GM08714 (cell line): ENCODE measurements at regions not wholly inside any gene's neighbourhood (a gene's known extent, or its start where the extent isn't known, plus 50 kb on each side); places are given as distances from the start of the nearest gene placed in this dataset.
A peak's percentile ranks its signal among the peaks of the same experiment; 100 is the strongest.

Experiments used
- H3K4me3 ChIP-seq: fragments of 200-500 bp; sonication (Bioruptor generic); 2 replicates; pipeline ENCODE4 v1.5.1; 2014; ENCODE audit warnings: mild to moderate bottlenecking, low read length, inconsistent platforms
- ZNF274 ChIP-seq: IDR thresholded peaks from 2 replicates; pipeline ENCODE4 v1.6.1; 2012; ENCODE audit warnings: mild to moderate bottlenecking, low read depth, low read length

DNA sequence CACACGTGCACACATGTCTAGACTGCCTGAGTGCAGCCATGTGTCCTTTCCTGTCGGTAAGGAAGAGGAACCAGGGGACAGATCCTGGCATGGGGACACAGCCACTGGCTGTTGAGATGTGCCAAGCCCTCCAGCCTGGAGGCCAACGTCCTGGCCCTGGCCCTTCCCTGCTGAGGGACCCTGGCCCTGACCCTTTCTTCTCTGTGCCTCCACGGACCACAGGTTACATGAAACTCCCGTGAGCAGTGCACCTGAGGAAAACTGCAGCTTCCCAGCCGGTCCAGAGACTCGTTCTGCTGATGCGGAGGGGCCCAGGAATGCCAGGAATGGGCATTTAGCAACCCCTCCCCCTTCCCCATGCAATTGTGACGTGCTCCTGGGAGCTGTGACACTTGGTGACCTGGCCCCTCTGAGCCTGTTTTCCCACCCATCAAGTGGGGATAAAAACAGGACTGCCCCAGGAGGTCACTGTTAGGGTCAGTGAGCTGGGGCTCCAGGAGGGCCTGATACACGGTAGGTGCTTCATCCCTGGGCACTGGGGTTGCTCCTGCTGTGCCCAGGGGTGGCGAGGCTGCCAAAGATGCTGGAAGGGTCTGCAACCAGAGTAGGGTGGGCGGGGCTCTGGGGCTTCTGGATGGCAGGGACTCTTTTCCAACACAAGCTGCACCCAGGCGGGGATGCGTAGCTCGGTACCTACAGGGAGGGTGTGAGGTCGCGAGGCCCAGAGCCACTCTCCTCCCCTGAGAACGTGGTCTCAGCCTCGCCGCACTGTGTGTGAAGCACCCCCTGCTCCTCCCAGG lies 151.5 kb downstream of the C9orf50 start:
- TF ChIP-seq ZNF274: no peak
- no peak overlapping the region for H3K4me3 ChIP-seq

DNA sequence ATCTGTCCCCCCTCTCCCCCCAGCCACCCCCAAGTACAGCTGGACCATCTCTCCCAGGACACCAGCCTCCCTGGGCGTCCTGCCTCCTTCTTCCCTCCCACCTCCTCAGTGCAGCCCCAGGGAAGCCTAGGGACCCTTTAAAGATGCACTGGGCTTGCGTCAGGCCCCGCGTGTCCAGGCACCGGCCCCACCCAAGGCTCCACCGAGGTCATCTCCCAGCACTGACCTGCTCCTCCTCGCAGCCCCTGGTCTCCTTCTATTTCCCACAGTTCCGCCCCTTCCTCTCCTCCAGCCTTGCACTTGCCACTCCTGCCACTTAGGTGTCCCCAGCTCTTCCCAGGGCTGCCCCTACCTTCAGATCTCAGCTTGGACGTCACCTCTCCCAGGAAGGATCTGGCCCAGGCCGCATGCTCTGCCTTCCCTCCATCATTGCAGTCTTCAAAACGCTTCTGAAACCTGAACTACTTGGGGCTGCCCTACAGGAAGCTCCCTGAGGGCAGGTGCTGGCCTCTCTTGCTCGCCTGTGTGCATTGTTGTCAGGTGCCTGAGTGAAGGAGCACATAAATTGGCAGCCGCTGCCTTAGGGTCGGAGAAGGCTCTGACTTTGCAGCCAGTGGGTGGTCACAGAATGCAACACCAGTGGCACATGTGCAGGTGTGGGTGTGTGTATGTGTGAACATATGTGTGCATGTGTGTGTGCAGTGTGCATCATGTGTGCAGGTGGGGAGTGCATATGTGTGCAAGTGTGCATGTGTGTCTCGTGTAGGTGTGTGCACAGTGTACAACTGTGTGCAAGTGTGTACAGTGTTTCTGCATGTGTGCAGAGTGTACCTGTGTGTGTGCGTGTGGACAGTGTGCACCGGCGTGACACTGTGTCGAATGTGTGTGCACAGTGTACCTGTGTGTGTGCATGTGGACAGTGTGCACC lies 152.9 kb downstream of the C9orf50 start:
- no peak for TF ChIP-seq ZNF274
- no peak overlapping the region for H3K4me3 ChIP-seq

DNA sequence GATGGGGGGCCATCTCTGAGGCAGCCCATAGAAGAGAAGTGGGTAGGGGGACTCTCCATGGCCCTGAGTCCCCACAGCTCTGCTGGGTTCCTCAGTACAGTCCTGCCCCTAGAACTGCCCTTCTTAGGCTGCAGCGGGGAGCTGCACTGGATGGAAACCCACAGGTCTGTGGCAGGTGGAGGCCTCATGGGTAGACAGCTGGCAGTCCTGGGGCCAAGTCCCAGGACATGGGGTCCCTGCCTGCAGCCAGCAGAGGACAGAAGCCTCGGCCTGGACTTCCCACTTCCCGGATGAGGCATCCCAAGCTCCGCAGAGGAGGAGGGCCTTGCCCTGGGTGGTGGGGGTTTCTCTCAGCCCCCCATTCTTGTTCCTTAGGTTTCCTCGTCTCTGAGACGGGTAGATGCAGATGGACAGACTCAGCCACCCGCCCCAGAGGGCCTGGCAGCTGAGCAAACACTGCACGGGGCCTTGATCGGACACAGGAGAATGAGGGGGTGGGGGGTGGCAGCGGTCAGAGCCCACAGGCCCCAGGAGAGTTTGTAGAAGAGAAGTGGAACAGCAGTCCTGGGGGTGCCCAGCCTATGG lies 153.8 kb downstream of the C9orf50 start:
- TF ChIP-seq ZNF274: no peak

DNA sequence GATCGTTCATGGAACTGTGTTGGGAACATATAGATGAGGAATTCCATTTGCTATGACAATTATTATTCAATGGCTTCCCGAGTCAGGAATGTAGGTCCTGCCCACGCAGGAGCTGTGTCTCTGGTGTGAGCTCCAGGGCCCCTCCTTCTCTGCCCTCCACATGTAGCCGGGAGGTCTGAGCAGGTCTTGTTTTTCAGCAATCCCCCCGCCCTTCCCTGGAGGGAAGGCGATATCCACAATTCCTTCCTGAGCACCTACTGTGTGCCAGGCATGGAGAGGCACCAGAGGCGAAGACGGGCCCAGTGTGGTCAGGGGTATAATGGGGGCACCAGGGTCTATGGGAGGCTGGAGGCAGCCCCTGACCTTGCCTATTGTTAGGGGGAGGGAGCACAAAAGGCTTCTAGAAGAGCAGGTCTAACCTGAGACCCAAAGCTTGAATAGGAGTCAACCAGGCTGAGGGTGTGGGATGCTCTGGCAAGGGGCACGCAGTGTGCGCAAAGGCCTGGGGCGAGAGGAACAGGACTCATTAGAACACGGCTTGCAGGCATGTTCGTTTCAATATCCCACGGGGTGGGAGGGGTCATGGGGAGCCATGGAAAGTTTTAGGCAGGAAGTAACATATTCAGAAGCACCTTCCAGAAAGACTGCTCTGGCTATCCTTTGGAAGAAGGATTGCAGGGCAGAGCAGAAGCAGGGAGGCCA lies 154.9 kb downstream of the C9orf50 start:
- TF ChIP-seq ZNF274: no peak
- H3K4me3 ChIP-seq: no peak overlapping the region

More for the DNA sequence above, 153.8 kb downstream of the C9orf50 start:
- no peak overlapping the region for H3K4me3 ChIP-seq

DNA sequence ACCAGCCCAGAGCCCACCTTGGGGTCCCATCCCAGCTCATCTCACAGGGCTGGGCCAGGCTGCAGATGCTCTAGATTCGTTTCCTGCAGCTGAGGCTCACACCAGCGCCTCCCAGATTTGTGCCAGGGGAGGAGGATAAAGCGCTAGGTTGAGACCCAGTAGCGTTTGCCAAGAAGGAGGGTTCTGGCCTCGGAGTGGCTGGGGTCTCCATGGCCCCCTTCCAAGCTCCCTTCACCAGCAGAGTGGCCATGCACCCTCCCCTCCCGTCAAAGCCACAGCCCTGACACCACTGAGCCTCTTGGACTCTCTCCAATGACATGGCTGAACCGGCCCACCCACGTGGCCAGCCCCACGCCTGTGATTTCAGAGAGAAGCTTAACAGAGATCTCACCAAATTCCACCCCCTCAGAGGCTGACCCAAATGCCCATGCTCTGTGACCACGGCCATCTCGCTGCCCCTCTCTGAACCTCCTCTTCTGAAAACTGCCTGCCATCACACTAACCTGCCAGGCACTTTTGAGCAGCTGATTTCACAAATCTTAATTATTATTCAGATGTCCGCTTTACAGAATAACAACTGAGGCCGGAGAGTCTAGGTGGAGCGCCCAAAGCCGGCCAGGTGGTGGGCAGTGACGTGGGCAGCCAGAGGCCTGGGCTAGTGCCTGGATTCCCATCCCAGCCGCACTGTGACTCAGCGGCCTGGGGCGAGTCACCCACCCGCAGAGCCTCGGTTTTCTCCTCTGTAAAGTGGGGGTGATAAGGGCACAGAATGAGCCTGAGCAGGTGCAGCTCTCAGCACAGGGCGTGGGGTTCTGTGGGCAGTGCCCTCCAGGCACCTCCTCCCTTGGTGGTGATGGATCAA lies 155.7 kb downstream of the C9orf50 start:
- no peak for TF ChIP-seq ZNF274
- no peak overlapping the region for H3K4me3 ChIP-seq

DNA sequence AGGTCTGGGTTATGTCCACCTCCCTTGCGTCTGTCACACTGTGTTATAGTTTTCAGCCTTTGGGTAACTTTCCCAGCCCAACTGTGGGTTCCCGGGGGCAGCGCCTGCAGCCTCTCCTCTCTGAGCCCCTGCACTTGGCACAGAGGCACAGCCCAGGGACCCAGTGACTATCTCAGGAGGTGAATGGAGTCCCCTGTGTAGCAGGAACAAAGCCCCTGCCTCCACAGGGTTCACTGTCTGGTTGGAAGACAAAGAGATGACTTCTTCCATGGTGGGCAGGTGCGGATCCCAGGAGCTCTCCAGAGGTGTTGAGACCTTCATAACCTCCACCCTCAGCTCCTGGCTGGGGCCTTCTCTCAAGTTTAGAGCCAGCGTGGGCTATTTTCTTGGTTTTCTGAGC lies 156.9 kb downstream of the C9orf50 start:
- H3K4me3 ChIP-seq: no peak overlapping the region
- no peak for TF ChIP-seq ZNF274

DNA sequence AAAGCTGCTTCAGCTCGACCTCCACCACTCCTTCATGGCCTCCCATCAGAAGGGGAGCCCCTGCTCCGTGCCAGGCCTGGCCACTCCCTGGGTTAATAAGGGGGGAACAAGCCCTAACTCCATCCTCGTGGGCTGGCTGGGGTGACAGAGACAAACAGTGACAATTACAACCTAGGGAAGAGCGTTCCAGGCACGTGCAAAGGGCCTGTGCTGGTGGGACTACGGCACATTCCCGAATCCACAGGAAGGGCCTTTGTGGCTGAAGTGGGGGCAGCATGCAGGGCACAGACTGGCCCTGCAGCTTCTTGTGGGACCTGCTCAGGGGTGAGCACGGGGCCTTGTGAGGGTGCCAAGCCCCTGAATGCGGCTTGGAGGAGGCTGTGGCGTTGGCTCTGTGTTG lies 157.4 kb downstream of the C9orf50 start:
- no peak for TF ChIP-seq ZNF274
- H3K4me3 ChIP-seq: no peak overlapping the region

DNA sequence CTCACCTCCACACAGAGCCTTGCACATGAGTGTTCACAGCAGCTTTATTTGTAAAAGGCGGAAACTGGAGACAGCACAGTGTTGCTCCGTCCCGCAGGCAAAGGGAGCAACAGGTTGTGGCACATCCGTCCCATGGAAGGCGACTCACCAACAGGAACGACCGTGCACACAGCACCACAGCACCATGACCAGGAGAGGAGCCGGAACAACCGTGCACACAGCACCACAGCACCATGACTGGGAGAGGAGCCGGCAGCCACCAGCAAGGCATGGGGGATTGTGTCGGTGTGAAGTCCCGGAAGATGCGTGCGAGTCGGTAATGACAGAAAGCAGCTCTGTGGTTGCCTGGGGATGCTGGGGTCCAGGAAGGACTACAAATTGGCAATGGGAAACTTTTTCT lies 158.5 kb downstream of the C9orf50 start:
- TF ChIP-seq ZNF274: no peak
- H3K4me3 ChIP-seq: no peak overlapping the region

DNA sequence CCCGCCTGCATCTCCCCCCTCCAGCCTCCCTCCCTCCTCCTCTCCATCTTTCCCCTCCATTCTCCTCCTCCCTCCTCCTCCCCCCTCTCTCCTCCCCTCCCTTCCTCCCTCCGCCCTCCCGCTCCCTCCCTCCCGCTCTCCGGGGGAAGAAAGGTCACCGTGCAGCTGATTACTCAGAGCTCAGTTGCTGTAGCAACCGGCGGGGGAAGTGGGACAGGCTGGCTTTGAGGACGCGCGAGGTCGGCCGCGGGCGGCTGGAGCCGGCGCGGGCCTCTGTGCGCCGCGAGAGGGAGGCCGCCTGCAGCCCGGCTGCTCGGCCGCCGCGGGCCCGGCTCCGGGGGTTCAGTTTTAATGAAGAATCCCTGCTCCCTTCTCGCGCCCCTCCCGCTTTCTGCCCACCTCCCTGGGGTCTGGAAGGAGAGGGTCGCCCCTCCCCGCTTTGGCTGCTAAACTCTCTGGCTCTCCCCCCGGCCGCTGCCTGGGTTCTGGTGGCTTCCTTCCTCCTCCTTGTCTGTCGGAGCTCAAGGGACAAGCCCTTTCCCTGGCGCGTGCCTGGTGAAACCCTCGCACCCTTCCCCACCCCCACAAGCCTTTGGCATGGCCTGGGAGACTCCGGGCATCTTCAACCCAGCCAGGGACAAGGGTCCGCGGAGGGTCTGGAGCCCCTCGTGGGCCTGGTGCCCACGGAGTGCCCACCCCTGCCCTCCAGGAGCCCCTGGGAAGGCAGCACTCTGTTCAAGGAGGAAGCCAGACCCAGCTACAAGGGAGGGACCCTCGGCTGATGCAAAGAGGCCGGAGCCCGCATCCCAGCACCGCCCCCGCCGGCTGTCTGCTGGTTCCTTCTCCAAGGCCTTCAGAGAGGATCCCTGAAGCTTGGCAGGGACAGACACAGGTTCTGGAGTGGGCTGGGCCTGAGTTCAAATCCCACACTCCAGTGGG lies 160.3 kb downstream of the C9orf50 start:
- peak overlapping the region; percentile 15; the same call in 1 of the 2 replicates for H3K4me3 ChIP-seq
- TF ChIP-seq ZNF274: no peak

DNA sequence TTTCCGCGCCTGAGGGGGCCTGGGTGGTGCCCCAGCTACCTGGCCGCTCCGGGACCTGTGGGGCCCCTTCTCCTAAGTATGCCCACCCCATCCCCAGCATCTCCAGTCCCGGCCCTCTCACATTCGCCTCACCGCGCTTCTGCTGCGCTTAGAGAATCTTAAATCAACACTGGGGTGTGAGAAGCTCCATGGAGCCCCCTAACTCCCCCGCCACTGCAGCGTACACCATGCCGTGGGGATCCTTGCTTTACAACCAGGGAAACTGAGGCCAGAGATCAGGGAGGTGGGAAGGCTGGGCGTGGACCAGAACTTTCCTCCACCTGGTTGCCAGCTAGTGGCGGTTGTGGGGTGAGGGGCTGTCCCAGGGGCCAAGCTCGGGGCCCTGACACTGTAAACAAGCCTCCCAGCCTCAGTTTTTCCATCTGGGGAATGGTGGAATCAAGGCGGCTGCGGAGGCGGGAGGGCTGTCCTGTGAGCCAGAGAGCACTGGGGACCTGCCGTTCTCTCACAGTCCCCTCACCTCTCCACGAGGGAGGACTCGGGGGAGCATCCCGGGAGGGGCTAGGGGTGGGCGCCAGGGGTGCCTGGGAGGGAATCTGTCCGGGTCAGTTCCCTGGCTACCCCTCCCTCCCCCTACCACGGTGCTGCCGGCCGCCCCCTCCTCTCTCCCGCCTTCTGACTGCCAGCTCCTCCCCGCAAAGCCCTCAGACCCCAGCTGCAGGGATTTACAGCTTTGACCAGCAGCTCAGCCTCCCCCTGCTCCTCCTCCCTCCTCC lies 161.2 kb downstream of the C9orf50 start:
- no peak for TF ChIP-seq ZNF274
- no peak overlapping the region for H3K4me3 ChIP-seq
